GM13977 (cell line): ENCODE measurements at regions not wholly inside any gene's neighbourhood (a gene's known extent, or its start where the extent isn't known, plus 50 kb on each side); places are given as distances from the start of the nearest gene placed in this dataset.

ENCODE experiments used
- DNase-seq: peaks from one replicate; pipeline ENCODE4 v3.0.0; 2012; ENCODE audit warnings: low spot score
- CTCF ChIP-seq: IDR thresholded peaks from 2 replicates; pipeline ENCODE4 v1.5.1; 2012; ENCODE audit warnings: mild to moderate bottlenecking, control low read depth; ENCODE audit not compliant: insufficient read depth; ENCODE audit errors: extremely low read depth, missing control alignments
- in situ Hi-C: fragments of 300-500 bp; cut with MboI; formaldehyde crosslinking; loops from one replicate; pipeline ENCODE4 v1.12.0; 2022; ENCODE audit warnings: low sequenced_read_pairs, low pct_unique_long_range_greater_than_20kb, mixed read lengths, inconsistent platforms; ENCODE audit not compliant: unreplicated experiment

- in situ Hi-C loops = no loop called here
- no peak for DNase-seq
- TF ChIP-seq CTCF = no peak
Measured at GRCh38 chr14:97029800-97030199, 232.6 kb downstream of the VRK1 start.

GRCh38 chr14:97031530-97031929 is 234.3 kb downstream of the VRK1 start:
- in situ Hi-C loops = no loop called here
- TF ChIP-seq CTCF = no peak
- no peak for DNase-seq

GRCh38 chr14:97033556-97034081 is 236.4 kb downstream of the VRK1 start:
- DNase-seq = no peak

GRCh38 chr14:97036086-97036852 is 239.1 kb downstream of the VRK1 start:
- no peak for TF ChIP-seq CTCF
- no peak for DNase-seq
- in situ Hi-C loops = no loop called here

More at GRCh38 chr14:97033556-97034081, 236.4 kb downstream of the VRK1 start:
- TF ChIP-seq CTCF = no peak
- in situ Hi-C loops = no loop called here

GRCh38 chr14:97039717-97040363 is 242.7 kb downstream of the VRK1 start:
- in situ Hi-C loops = no loop called here
- no peak for TF ChIP-seq CTCF
- DNase-seq = peak; percentile 19

- TF ChIP-seq CTCF = no peak
- no peak for DNase-seq
- in situ Hi-C loops = no loop called here
Measured at GRCh38 chr14:97046967-97047366, 249.8 kb downstream of the VRK1 start.
